Tibial nerve (tissue), 3 donors: ENCODE measurements at regions not wholly inside any gene's neighbourhood (a gene's known extent, or its start where the extent isn't known, plus 50 kb on each side); places are given as distances from the start of the nearest gene placed in this dataset.

Experiments used
- POLR2A ChIP-seq, 2 donors: fragments of 450-650 bp; IDR thresholded peaks; one replicate each; pipeline ENCODE4 v1.6.1; 2017; ENCODE audit warnings: antibody characterized with exemption in 2 of 2, mild to moderate bottlenecking in 2 of 2, moderate library complexity in 2 of 2
- TF ChIP-seq, protein P1 (sequence below), 5 experiments: fragments of 200-600 bp in 3 of 5; fragments of 450-650 bp in 2 of 5; sonication (generic) in 3 of 5; IDR thresholded peaks; one replicate each; pipeline ENCODE4 v1.5.1; 2016 to 2019; ENCODE audit warnings: antibody characterized with exemption in 5 of 5, mild to moderate bottlenecking in 3 of 5, moderate library complexity in 2 of 5

- TF ChIP-seq POLR2A (IDR thresholded peaks at IDR 0.05), result no peak
- TF ChIP-seq, protein P1, sequence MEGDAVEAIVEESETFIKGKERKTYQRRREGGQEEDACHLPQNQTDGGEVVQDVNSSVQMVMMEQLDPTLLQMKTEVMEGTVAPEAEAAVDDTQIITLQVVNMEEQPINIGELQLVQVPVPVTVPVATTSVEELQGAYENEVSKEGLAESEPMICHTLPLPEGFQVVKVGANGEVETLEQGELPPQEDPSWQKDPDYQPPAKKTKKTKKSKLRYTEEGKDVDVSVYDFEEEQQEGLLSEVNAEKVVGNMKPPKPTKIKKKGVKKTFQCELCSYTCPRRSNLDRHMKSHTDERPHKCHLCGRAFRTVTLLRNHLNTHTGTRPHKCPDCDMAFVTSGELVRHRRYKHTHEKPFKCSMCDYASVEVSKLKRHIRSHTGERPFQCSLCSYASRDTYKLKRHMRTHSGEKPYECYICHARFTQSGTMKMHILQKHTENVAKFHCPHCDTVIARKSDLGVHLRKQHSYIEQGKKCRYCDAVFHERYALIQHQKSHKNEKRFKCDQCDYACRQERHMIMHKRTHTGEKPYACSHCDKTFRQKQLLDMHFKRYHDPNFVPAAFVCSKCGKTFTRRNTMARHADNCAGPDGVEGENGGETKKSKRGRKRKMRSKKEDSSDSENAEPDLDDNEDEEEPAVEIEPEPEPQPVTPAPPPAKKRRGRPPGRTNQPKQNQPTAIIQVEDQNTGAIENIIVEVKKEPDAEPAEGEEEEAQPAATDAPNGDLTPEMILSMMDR (IDR thresholded peaks at IDR 0.05), result no peak
Measured at GRCh38 chr10:34028936-34029335, 694.5 kb upstream of the NRP1 start.
